H9 (cell line): ENCODE measurements at regions not wholly inside any gene's neighbourhood (a gene's known extent, or its start where the extent isn't known, plus 50 kb on each side); places are given as distances from the start of the nearest gene placed in this dataset.

Experiments used
- DNase-seq: peaks from one replicate; pipeline ENCODE4 v3.0.0-alpha.2; 2017
- H2AFZ ChIP-seq: one replicate; pipeline ENCODE4 v1.6.1; 2013; ENCODE audit warnings: mild to moderate bottlenecking, low read length, control low read depth, moderate library complexity
- H2AK5ac ChIP-seq: 2 replicates; pipeline ENCODE4 v1.6.1; 2013; ENCODE audit warnings: low read length, control low read depth, mixed read lengths; ENCODE audit not compliant: insufficient read length
- H2BK120ac ChIP-seq: one replicate; pipeline ENCODE4 v1.6.1; 2013; ENCODE audit warnings: low read depth, mild to moderate bottlenecking, low read length, control low read depth, inconsistent platforms; ENCODE audit not compliant: poor library complexity, severe bottlenecking
- H2BK12ac ChIP-seq: 2 replicates; pipeline ENCODE4 v1.6.1; 2013; ENCODE audit warnings: low read length, control low read depth, mixed read lengths, low read depth; ENCODE audit not compliant: insufficient read length
- H2BK15ac ChIP-seq: 2 replicates; pipeline ENCODE4 v1.6.1; 2013; ENCODE audit warnings: low read depth, low read length, control low read depth
- H2BK20ac ChIP-seq: one replicate; pipeline ENCODE4 v1.6.1; 2013; ENCODE audit warnings: low read depth, mild to moderate bottlenecking, low read length, control low read depth, inconsistent platforms; ENCODE audit not compliant: poor library complexity, severe bottlenecking
- H2BK5ac ChIP-seq: 2 replicates; pipeline ENCODE4 v1.6.1; 2013; ENCODE audit warnings: low read length, control low read depth, mixed read lengths; ENCODE audit not compliant: insufficient read length
- H3K14ac ChIP-seq: 2 replicates; pipeline ENCODE4 v1.6.1; 2013; ENCODE audit warnings: low read length, control low read depth; ENCODE audit not compliant: insufficient read depth
- H3K18ac ChIP-seq: 2 replicates; pipeline ENCODE4 v1.6.1; 2013; ENCODE audit warnings: low read depth, mild to moderate bottlenecking, mixed read lengths, low read length, control low read depth; ENCODE audit not compliant: insufficient read length
- H3K23ac ChIP-seq: 2 replicates; pipeline ENCODE4 v1.6.1; 2013; ENCODE audit warnings: low read length, control low read depth, mixed read lengths, low read depth; ENCODE audit not compliant: insufficient read length
- H3K23me2 ChIP-seq: 2 replicates; pipeline ENCODE4 v1.6.1; 2013; ENCODE audit warnings: low read depth, mild to moderate bottlenecking, mixed read lengths, low read length, control low read depth; ENCODE audit not compliant: insufficient read length, poor library complexity, severe bottlenecking
- H3K27ac ChIP-seq: 2 replicates; pipeline ENCODE4 v1.5.1; 2013; ENCODE audit warnings: low read length, control low read depth, mixed read lengths, low read depth; ENCODE audit not compliant: insufficient read length
- H3K27me3 ChIP-seq: 2 replicates; pipeline ENCODE4 v1.6.1; 2013; ENCODE audit warnings: low read length, control low read depth, inconsistent platforms; ENCODE audit not compliant: insufficient read depth
- H3K4ac ChIP-seq: 2 replicates; pipeline ENCODE4 v1.6.1; 2013; ENCODE audit warnings: low read depth, mild to moderate bottlenecking, control low read depth, inconsistent platforms, low read length, moderate library complexity
- H3K4me1 ChIP-seq: 2 replicates; pipeline ENCODE4 v1.6.1; 2013; ENCODE audit warnings: low read length, control low read depth, inconsistent platforms; ENCODE audit not compliant: insufficient read depth
- H3K4me2 ChIP-seq: 2 replicates; pipeline ENCODE4 v1.6.1; 2013; ENCODE audit warnings: low read length, control low read depth, mixed read lengths; ENCODE audit not compliant: insufficient read length, insufficient read depth
- H3K56ac ChIP-seq: 2 replicates; pipeline ENCODE4 v1.6.1; 2013; ENCODE audit warnings: low read depth, mild to moderate bottlenecking, mixed read lengths, low read length, control low read depth; ENCODE audit not compliant: insufficient read length
- H3K79me1 ChIP-seq: 2 replicates; pipeline ENCODE4 v1.6.1; 2013; ENCODE audit warnings: low read depth, mild to moderate bottlenecking, moderate library complexity, low read length, control low read depth, inconsistent platforms; ENCODE audit not compliant: insufficient read depth, poor library complexity, severe bottlenecking
- H3K79me2 ChIP-seq: 2 replicates; pipeline ENCODE4 v1.6.1; 2013; ENCODE audit warnings: low read length, control low read depth, inconsistent platforms; ENCODE audit not compliant: insufficient read depth
- H3K9ac ChIP-seq: 2 replicates; pipeline ENCODE4 v1.6.1; 2013; ENCODE audit warnings: low read length, control low read depth, mixed read lengths; ENCODE audit not compliant: insufficient read length; ENCODE audit errors: extremely low read depth
- H3K9me3 ChIP-seq: one replicate; pipeline ENCODE4 v1.6.1; 2013; ENCODE audit warnings: low read depth, low read length, inconsistent platforms; ENCODE audit not compliant: control insufficient read depth
- H3T11ph ChIP-seq: one replicate; pipeline ENCODE4 v1.6.1; 2013; ENCODE audit warnings: mild to moderate bottlenecking, low read length, control low read depth, inconsistent platforms
- H4K20me1 ChIP-seq: one replicate; pipeline ENCODE4 v1.6.1; 2013; ENCODE audit not compliant: control insufficient read depth, insufficient read length, insufficient read depth
- H4K5ac ChIP-seq: 2 replicates; pipeline ENCODE4 v1.6.1; 2013; ENCODE audit warnings: low read depth, mild to moderate bottlenecking, mixed read lengths, low read length, control low read depth; ENCODE audit not compliant: insufficient read length
- H4K8ac ChIP-seq: replicated peaks from 2 replicates; pipeline ENCODE4 v1.6.1; 2013; ENCODE audit warnings: low read length, control low read depth, mixed read lengths, low read depth; ENCODE audit not compliant: insufficient read length
- H4K91ac ChIP-seq: 2 replicates; pipeline ENCODE4 v1.6.1; 2013; ENCODE audit warnings: low read depth, mild to moderate bottlenecking, moderate library complexity, mixed read lengths, low read length, control low read depth; ENCODE audit not compliant: insufficient read length
- H3K27ac Mint-ChIP-seq, 3 experiments: 2 replicates in 2 of 3; 3 replicates in 1 of 3; pipeline ENCODE4 v1.8.0; 2020 to 2021; ENCODE audit warnings: mixed read lengths in 3 of 3, mild to moderate bottlenecking in 1 of 3, moderate library complexity in 1 of 3
- H3K27me3 Mint-ChIP-seq: 2 replicates; pipeline ENCODE4 v1.8.0; 2021; ENCODE audit warnings: low read depth, mild to moderate bottlenecking, moderate library complexity, mixed read lengths
- H3K36me3 Mint-ChIP-seq, 3 experiments: 2 replicates in 2 of 3; 3 replicates in 1 of 3; pipeline ENCODE4 v1.8.0; 2020 to 2021; ENCODE audit warnings: low read depth in 3 of 3, mixed read lengths in 3 of 3; ENCODE audit not compliant: insufficient read depth in 1 of 3
- H3K4me1 Mint-ChIP-seq, 2 experiments: 2 replicates each; pipeline ENCODE4 v1.8.0; 2020; ENCODE audit warnings: mixed read lengths in 2 of 2
- H3K4me3 Mint-ChIP-seq, 2 experiments: 2 replicates in 1 of 2; 3 replicates in 1 of 2; pipeline ENCODE4 v1.8.0; 2020 to 2021; ENCODE audit warnings: mild to moderate bottlenecking in 2 of 2, mixed read lengths in 2 of 2, moderate library complexity in 1 of 2
- H3K9me3 Mint-ChIP-seq, 2 experiments: 2 replicates in 1 of 2; 3 replicates in 1 of 2; pipeline ENCODE4 v1.8.0; 2020; ENCODE audit warnings: mild to moderate bottlenecking in 2 of 2, mixed read lengths in 2 of 2, moderate library complexity in 1 of 2
- WGBS: extraction: QIAGEN DNeasy Blood & Tissue Kit; methylation state at CpG from one replicate; pipeline ENCODE4 v1.1.7; 2013; ENCODE audit warnings: missing lambda C conversion rate, low lambda C conversion rate, mixed read lengths; ENCODE audit not compliant: insufficient read length; ENCODE audit errors: extremely low coverage; 5-methylcytosine and 5-hydroxymethylcytosine counted together
- TF ChIP-seq, protein P1 (sequence below): fragments of 200-600 bp; sonication (generic); conservative IDR thresholded peaks from 3 replicates; pipeline ENCODE4 v1.8.0; 2021; ENCODE audit warnings: antibody characterized with exemption, mild to moderate bottlenecking

DNA sequence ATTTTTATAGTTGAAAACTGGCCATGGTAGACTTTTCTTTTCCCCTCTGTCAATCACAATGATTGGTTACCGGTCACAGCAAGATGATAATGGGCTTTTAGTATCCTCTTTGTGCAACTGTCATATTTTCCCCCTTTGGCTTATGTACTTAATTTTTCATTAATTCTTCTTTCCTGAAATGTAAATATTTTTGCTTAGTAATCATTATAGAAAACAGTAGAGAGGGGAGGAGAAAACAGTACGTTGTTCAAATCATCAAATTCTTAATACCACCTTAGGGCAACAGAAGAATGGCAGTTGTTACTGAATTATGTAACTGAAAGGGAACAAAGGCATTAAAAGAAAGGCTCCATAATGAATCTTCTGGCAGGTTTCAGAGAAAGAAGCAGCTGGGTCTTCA, 699.0 kb downstream of the METTL4 start:
- Histone ChIP-seq H3K18ac (no peak overlapping the region), H3T11ph (no peak overlapping the region), H3K23me2 (no peaks in the 10 kb centered on the region), H4K20me1 (no peaks in the 10 kb centered on the region), H3K9ac (no peak overlapping the region), H3K56ac (no peak overlapping the region), H2BK5ac (no peak overlapping the region), H3K4me2 (no peak overlapping the region), H3K4me1 (no peaks in the 10 kb centered on the region), H3K79me1 (no peaks in the 10 kb centered on the region), H3K9me3 (no peaks in the 10 kb centered on the region), H4K5ac (no peak overlapping the region), H2BK120ac (no peak overlapping the region), H3K14ac (no peak overlapping the region), H3K27me3 (no peaks in the 10 kb centered on the region), H2AK5ac (no peak overlapping the region), H2BK20ac (no peak overlapping the region), H2AFZ (no peak overlapping the region), H3K79me2 (no peaks in the 10 kb centered on the region), H2BK12ac (no peak overlapping the region), H4K91ac (no peak overlapping the region), H3K4ac (no peak overlapping the region), H2BK15ac (no peak overlapping the region), H4K8ac (no peak overlapping the region), H3K27ac (no peak overlapping the region), H3K23ac (no peak overlapping the region)
- Mint-ChIP-seq H3K4me3 (no peak overlapping the region), H3K27me3 (no peaks in the 10 kb centered on the region), H3K27ac (no peak overlapping the region), H3K9me3 (no peaks in the 10 kb centered on the region), H3K36me3 (no peaks in the 10 kb centered on the region), H3K4me1 (peaks cover 0 to 5% of the 10 kb centered on the region in 2 experiments; a peak in 2 of 4 replicates)
- DNase-seq = no peak
- no CpG with 5 or more reads among the region's 2 CpGs for WGBS
- TF ChIP-seq, protein P1, sequence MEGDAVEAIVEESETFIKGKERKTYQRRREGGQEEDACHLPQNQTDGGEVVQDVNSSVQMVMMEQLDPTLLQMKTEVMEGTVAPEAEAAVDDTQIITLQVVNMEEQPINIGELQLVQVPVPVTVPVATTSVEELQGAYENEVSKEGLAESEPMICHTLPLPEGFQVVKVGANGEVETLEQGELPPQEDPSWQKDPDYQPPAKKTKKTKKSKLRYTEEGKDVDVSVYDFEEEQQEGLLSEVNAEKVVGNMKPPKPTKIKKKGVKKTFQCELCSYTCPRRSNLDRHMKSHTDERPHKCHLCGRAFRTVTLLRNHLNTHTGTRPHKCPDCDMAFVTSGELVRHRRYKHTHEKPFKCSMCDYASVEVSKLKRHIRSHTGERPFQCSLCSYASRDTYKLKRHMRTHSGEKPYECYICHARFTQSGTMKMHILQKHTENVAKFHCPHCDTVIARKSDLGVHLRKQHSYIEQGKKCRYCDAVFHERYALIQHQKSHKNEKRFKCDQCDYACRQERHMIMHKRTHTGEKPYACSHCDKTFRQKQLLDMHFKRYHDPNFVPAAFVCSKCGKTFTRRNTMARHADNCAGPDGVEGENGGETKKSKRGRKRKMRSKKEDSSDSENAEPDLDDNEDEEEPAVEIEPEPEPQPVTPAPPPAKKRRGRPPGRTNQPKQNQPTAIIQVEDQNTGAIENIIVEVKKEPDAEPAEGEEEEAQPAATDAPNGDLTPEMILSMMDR = no peak
